ENCODE measurements at regions not wholly inside any gene's neighbourhood (a gene's known extent, or its start where the extent isn't known, plus 50 kb on each side); places are given as distances from the start of the nearest gene placed in this dataset.

- no peaks in the 10 kb centered on the region for H3K27me3 Mint-ChIP-seq (ENCODE audit: low read depth in 2 of 2)
- DNase-seq, result no peak
- 90% methylated on average over 2 of the region's 2 CpGs for WGBS (ENCODE audit: insufficient coverage)
Measured at GRCh38 chr4:31016322-31017061, 296.3 kb downstream of the PCDH7 start.

GRCh38 chr4:31020363-31020762 is 300.2 kb downstream of the PCDH7 start:
- Histone ChIP-seq H3K9me3 (ENCODE audit: control insufficient read depth, insufficient read depth, low read length) (no peaks in the 10 kb centered on the region), H3K27me3 (ENCODE audit: control insufficient read depth, insufficient read depth, low read length) (no peaks in the 10 kb centered on the region), H3K36me3 (ENCODE audit: control insufficient read depth, insufficient read depth, low read length) (no peaks in the 10 kb centered on the region), H3K27ac (ENCODE audit: low read length) (no peak overlapping the region), H3K4me1 (ENCODE audit: control insufficient read depth, insufficient read depth, low read length) (no peaks in the 10 kb centered on the region), H3K4me3 (ENCODE audit: low read length) (no peak overlapping the region)
- H3K27ac Mint-ChIP-seq, result no peak overlapping the region
- H3K36me3 Mint-ChIP-seq, result no peaks in the 10 kb centered on the region
- H3K4me1 Mint-ChIP-seq, result no peaks in the 10 kb centered on the region
- H3K27me3 Mint-ChIP-seq (ENCODE audit: low read depth in 2 of 2), result no peaks in the 10 kb centered on the region
- no peak overlapping the region for H3K4me3 Mint-ChIP-seq
- ATAC-seq (no peak), DNase-seq (no peak)
- 98% methylated on average over 4 of the region's 8 CpGs for WGBS (ENCODE audit: insufficient coverage)
- TF ChIP-seq CTCF (IDR thresholded peaks at IDR 0.05), result no peak
- H3K9me3 Mint-ChIP-seq, result peaks cover 8 to 11% of the 10 kb centered on the region in 2 donors
- intact Hi-C loops (cut with micrococcal nuclease), result no loop called here

More at GRCh38 chr4:31016322-31017061, 296.3 kb downstream of the PCDH7 start:
- ATAC-seq, result peak in 1 of 3 donors; percentile 43
- intact Hi-C loops (cut with micrococcal nuclease), result no loop called here
- H3K4me3 ChIP-seq (ENCODE audit: low read length), result no peak overlapping the region
- no peak overlapping the region for H3K4me3 Mint-ChIP-seq
- no peaks in the 10 kb centered on the region for H3K36me3 ChIP-seq (ENCODE audit: control insufficient read depth, insufficient read depth, low read length)
- peaks cover 5% of the 10 kb centered on the region for H3K9me3 ChIP-seq (ENCODE audit: control insufficient read depth, insufficient read depth, low read length)
- no peaks in the 10 kb centered on the region for H3K4me1 ChIP-seq (ENCODE audit: control insufficient read depth, insufficient read depth, low read length)
- TF ChIP-seq CTCF (IDR thresholded peaks at IDR 0.05), result no peak
- no peaks in the 10 kb centered on the region for H3K27me3 ChIP-seq (ENCODE audit: control insufficient read depth, insufficient read depth, low read length)
- H3K4me1 Mint-ChIP-seq, result no peaks in the 10 kb centered on the region
- H3K27ac Mint-ChIP-seq, result no peak overlapping the region
- H3K36me3 Mint-ChIP-seq, result no peaks in the 10 kb centered on the region
- H3K27ac ChIP-seq (ENCODE audit: low read length), result no peak overlapping the region
- H3K9me3 Mint-ChIP-seq, result peaks cover 6 to 10% of the 10 kb centered on the region in 2 donors

GRCh38 chr4:31021008-31021407 is 300.8 kb downstream of the PCDH7 start:
- DNase-seq (no peak), ATAC-seq (no peak)
- WGBS (ENCODE audit: insufficient coverage), result 83% methylated on average over 1 of the region's 2 CpGs
- Histone ChIP-seq H3K4me1 (ENCODE audit: control insufficient read depth, insufficient read depth, low read length) (no peaks in the 10 kb centered on the region), H3K27ac (ENCODE audit: low read length) (no peak overlapping the region), H3K4me3 (ENCODE audit: low read length) (no peak overlapping the region), H3K9me3 (ENCODE audit: control insufficient read depth, insufficient read depth, low read length) (no peaks in the 10 kb centered on the region), H3K27me3 (ENCODE audit: control insufficient read depth, insufficient read depth, low read length) (no peaks in the 10 kb centered on the region), H3K36me3 (ENCODE audit: control insufficient read depth, insufficient read depth, low read length) (no peaks in the 10 kb centered on the region)
- Mint-ChIP-seq H3K27me3 (ENCODE audit: low read depth in 2 of 2) (no peaks in the 10 kb centered on the region), H3K4me3 (no peak overlapping the region), H3K9me3 (peaks cover 8 to 9% of the 10 kb centered on the region in 2 donors), H3K36me3 (no peaks in the 10 kb centered on the region), H3K27ac (no peak overlapping the region), H3K4me1 (no peaks in the 10 kb centered on the region)
- TF ChIP-seq CTCF (IDR thresholded peaks at IDR 0.05), result no peak
- intact Hi-C loops (cut with micrococcal nuclease), result no loop called here

- no peaks in the 10 kb centered on the region for H3K36me3 ChIP-seq (ENCODE audit: control insufficient read depth, insufficient read depth, low read length)
- DNase-seq (no peak), ATAC-seq (no peak)
- intact Hi-C loops (cut with micrococcal nuclease), result no loop called here
- Mint-ChIP-seq H3K9me3 (peaks cover 3 to 5% of the 10 kb centered on the region in 2 donors), H3K36me3 (no peaks in the 10 kb centered on the region), H3K4me3 (no peak overlapping the region), H3K4me1 (no peaks in the 10 kb centered on the region), H3K27ac (no peak overlapping the region), H3K27me3 (ENCODE audit: low read depth in 2 of 2) (no peaks in the 10 kb centered on the region)
- H3K4me3 ChIP-seq (ENCODE audit: low read length), result no peak overlapping the region
- TF ChIP-seq CTCF (IDR thresholded peaks at IDR 0.05), result no peak
- H3K27me3 ChIP-seq (ENCODE audit: control insufficient read depth, insufficient read depth, low read length), result no peaks in the 10 kb centered on the region
- WGBS (ENCODE audit: insufficient coverage), result 88% methylated on average over 5 of the region's 5 CpGs
- H3K27ac ChIP-seq (ENCODE audit: low read length), result no peak overlapping the region
- H3K9me3 ChIP-seq (ENCODE audit: control insufficient read depth, insufficient read depth, low read length), result no peaks in the 10 kb centered on the region
- H3K4me1 ChIP-seq (ENCODE audit: control insufficient read depth, insufficient read depth, low read length), result no peaks in the 10 kb centered on the region
Measured at GRCh38 chr4:31022702-31023101, 302.5 kb downstream of the PCDH7 start.

All from natural killer cell (primary cell).